CD4-positive, alpha-beta memory T cell (primary cell): ENCODE measurements at regions not wholly inside any gene's neighbourhood (a gene's known extent, or its start where the extent isn't known, plus 50 kb on each side); places are given as distances from the start of the nearest gene placed in this dataset.
"Not testable (repeated sequence)": the region's sequence is repeated elsewhere in the genome, so short reads cannot be mapped to it uniquely, and the experiment has no call there.

Experiments
- CTCF ChIA-PET: fragments of 350-600 bp; sonication (Branson Sonifier 250); formaldehyde crosslinking; loops from one replicate; lab custom pipeline; 2021; ENCODE audit warnings: inconsistent platforms; ENCODE audit not compliant: partially characterized antibody; lab: Charles Lee
- POLR2A ChIA-PET: fragments of 350-600 bp; sonication (Branson Sonifier 250); formaldehyde crosslinking; loops from one replicate; lab custom pipeline; 2021; ENCODE audit not compliant: partially characterized antibody; lab: Charles Lee
- DNase-seq, 5 donors: peaks; one replicate each; pipeline versions ENCODE4 v3.0.0 to v3.0.0-alpha.2; 2020 to 2022; ENCODE audit warnings: mixed read lengths in 1 of 5
- H3K27ac ChIP-seq: one replicate; pipeline ENCODE4 v1.7.0; 2013; ENCODE audit warnings: low read depth, low read length
- H3K27me3 ChIP-seq: 2 replicates; pipeline ENCODE4 v1.7.0; 2013; ENCODE audit warnings: mild to moderate bottlenecking, low read length, moderate library complexity; ENCODE audit not compliant: insufficient read depth
- H3K36me3 ChIP-seq: 2 replicates; pipeline ENCODE4 v1.7.0; 2013; ENCODE audit warnings: mild to moderate bottlenecking, low read length, moderate library complexity; ENCODE audit not compliant: insufficient read depth
- H3K4me1 ChIP-seq: 2 replicates; pipeline ENCODE4 v1.7.0; 2013; ENCODE audit warnings: mild to moderate bottlenecking, low read length, moderate library complexity; ENCODE audit not compliant: insufficient read depth
- H3K4me3 ChIP-seq, 2 donors: one replicate each; pipeline ENCODE4 v1.7.0; 2013; ENCODE audit warnings: low read length in 2 of 2, mild to moderate bottlenecking in 1 of 2
- H3K9me3 ChIP-seq, 2 donors: one replicate each; pipeline ENCODE4 v1.7.0; 2013; ENCODE audit warnings: low read length in 2 of 2, control low read depth in 1 of 2; ENCODE audit not compliant: control insufficient read depth in 1 of 2
- H3K27ac Mint-ChIP-seq, 7 donors: one replicate each; pipeline ENCODE4 v1.8.0; 2020 to 2021; ENCODE audit warnings: mixed read lengths in 7 of 7, mild to moderate bottlenecking in 6 of 7, inconsistent platforms in 3 of 7, moderate library complexity in 3 of 7
- H3K27me3 Mint-ChIP-seq, 2 donors: one replicate each; pipeline ENCODE4 v1.8.0; 2020 to 2021; ENCODE audit warnings: mixed read lengths in 2 of 2
- H3K36me3 Mint-ChIP-seq, 2 donors: one replicate each; pipeline ENCODE4 v1.8.0; 2020 to 2021; ENCODE audit warnings: mixed read lengths in 2 of 2, inconsistent platforms in 1 of 2, mild to moderate bottlenecking in 1 of 2
- H3K4me1 Mint-ChIP-seq, 4 donors: one replicate each; pipeline ENCODE4 v1.8.0; 2020 to 2021; ENCODE audit warnings: mixed read lengths in 4 of 4, mild to moderate bottlenecking in 1 of 4
- H3K4me3 Mint-ChIP-seq, 8 donors: one replicate each; pipeline ENCODE4 v1.8.0; 2020 to 2021; ENCODE audit warnings: mixed read lengths in 8 of 8, mild to moderate bottlenecking in 7 of 8, moderate library complexity in 6 of 8, inconsistent platforms in 3 of 8
- H3K9me3 Mint-ChIP-seq, 8 donors: one replicate each; pipeline ENCODE4 v1.8.0; 2020 to 2021; ENCODE audit warnings: mixed read lengths in 8 of 8, mild to moderate bottlenecking in 5 of 8, inconsistent platforms in 3 of 8, moderate library complexity in 1 of 8
- intact Hi-C: fragments of 100-400 bp; cut with micrococcal nuclease; formaldehyde crosslinking; loops from one replicate; pipeline ENCODE4 v1.15.1; 2023

DNA sequence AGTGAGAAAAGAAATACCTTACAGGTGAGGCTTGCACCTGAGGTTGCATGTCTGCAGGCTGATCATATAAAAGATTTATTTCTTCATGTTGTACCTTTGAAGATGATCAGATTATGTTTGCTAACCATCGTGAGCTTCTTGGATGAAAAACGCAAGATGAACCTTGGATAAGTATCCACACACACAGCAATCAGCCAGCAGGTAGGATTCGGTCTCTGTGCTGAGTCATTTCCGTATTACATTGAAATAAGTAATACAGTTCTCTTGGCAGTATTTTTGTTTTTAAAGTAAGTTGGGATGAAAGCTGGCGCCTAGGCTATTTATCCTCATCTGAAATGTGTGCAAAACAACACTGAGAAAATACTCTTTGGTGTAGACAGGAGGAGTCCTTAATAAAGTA is 109.0 kb upstream of the PRKCQ start:
- CTCF ChIA-PET = interaction anchor here (0.8 to 1.3 kb wide), 3 partner anchors 9 to 22 kb away, joined by 3 read pairs; no protein-coding TSS in a partner anchor
- Histone ChIP-seq H3K27me3 (no peaks in the 10 kb centered on the region), H3K4me3 (no peak overlapping the region), H3K27ac (no peak overlapping the region), H3K4me1 (no peaks in the 10 kb centered on the region), H3K9me3 (no peaks in the 10 kb centered on the region), H3K36me3 (no peaks in the 10 kb centered on the region)
- Mint-ChIP-seq H3K27me3 (peaks cover 8 to 10% of the 10 kb centered on the region in 2 donors), H3K4me3 (no peak overlapping the region), H3K36me3 (no peaks in the 10 kb centered on the region), H3K4me1 (no peaks in the 10 kb centered on the region), H3K27ac (no peak overlapping the region), H3K9me3 (no peaks in the 10 kb centered on the region)
- intact Hi-C loops = no loop called here
- no peak for DNase-seq
- POLR2A ChIA-PET = no interaction called here

DNA sequence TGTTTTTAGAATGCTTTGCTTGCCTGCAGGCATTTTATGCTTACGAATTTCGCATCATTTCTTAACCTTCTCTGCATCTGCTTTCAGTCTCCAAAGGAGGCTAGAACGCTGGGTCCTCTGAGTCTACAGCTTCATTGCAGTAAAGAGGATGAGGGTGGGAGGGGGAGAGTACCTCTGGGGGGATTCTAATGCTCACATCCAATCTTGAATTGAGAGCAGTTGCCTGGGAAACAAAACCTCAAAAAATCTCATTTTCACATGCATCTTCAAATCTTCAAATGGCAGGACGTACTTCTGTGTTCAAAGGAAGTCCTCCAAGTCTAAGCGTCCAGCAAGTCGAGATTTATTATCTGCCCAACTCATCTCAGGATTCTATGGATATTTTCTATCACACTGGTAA is 100.7 kb upstream of the PRKCQ start:
- H3K9me3 ChIP-seq = no peaks in the 10 kb centered on the region
- CTCF ChIA-PET = interaction anchor here (1.4 to 5.1 kb wide), 7 partner anchors 10 to 270 kb away, joined by 3 to 74 read pairs (median 15); no protein-coding TSS in a partner anchor
- no peak for DNase-seq
- Mint-ChIP-seq H3K9me3 (no peaks in the 10 kb centered on the region), H3K27ac (no peak overlapping the region), H3K27me3 (peaks cover 4 to 6% of the 10 kb centered on the region in 2 donors), H3K4me1 (peaks cover 0 to 6% (median 5%) of the 10 kb centered on the region in 4 donors), H3K4me3 (no peak overlapping the region), H3K36me3 (no peaks in the 10 kb centered on the region)
- H3K36me3 ChIP-seq = no peaks in the 10 kb centered on the region
- no peak overlapping the region for H3K4me3 ChIP-seq
- no peaks in the 10 kb centered on the region for H3K4me1 ChIP-seq
- H3K27me3 ChIP-seq = no peaks in the 10 kb centered on the region
- POLR2A ChIA-PET = no interaction called here
- intact Hi-C loops = no loop called here
- no peak overlapping the region for H3K27ac ChIP-seq

DNA sequence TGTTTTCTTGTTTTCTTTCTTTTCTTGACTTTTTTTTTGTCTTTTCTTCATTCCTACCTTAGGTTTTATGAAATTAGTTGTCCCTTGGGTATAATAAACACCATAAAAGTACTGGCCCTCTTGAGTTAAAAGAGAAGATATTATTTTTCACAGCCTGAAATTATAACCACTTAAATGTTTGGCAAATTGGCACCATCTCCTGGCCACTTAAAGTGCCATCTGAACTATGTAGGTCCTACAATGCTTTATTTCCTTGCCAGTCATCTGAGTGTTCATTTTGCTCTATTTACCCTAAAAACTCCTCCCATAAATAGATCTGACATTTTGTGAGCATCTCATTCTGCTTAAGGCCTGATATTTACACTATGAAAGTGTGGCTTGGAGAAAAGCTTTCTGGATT is 98.9 kb upstream of the PRKCQ start:
- POLR2A ChIA-PET = interaction anchor here (0.5 to 1.2 kb wide), 5 partner anchors 72 to 263 kb away, joined by 3 read pairs; no protein-coding TSS in a partner anchor
- Histone ChIP-seq H3K9me3 (no peaks in the 10 kb centered on the region), H3K4me3 (no peak overlapping the region), H3K36me3 (no peaks in the 10 kb centered on the region), H3K27ac (no peak overlapping the region), H3K4me1 (no peaks in the 10 kb centered on the region), H3K27me3 (no peaks in the 10 kb centered on the region)
- H3K36me3 Mint-ChIP-seq = no peaks in the 10 kb centered on the region
- no peaks in the 10 kb centered on the region for H3K9me3 Mint-ChIP-seq
- H3K27me3 Mint-ChIP-seq = peaks cover 4 to 9% of the 10 kb centered on the region in 2 donors
- H3K4me3 Mint-ChIP-seq = no peak overlapping the region
- intact Hi-C loops = loop anchor here (1.0 to 5.0 kb wide), 6 partner anchors 10 to 592 kb away; partner anchors contain the start of genes PFKFB3 and RBM17
- peaks cover 0 to 6% (median 5%) of the 10 kb centered on the region in 4 donors for H3K4me1 Mint-ChIP-seq
- DNase-seq = no peak
- peak overlapping the region in 1 of 7 donors; percentile 37 for H3K27ac Mint-ChIP-seq
- CTCF ChIA-PET = interaction anchor here (0.6 to 5.1 kb wide), 27 partner anchors 8 to 615 kb away, joined by 3 to 74 read pairs (median 4); partner anchors contain the start of genes PFKFB3 and PRKCQ

DNA sequence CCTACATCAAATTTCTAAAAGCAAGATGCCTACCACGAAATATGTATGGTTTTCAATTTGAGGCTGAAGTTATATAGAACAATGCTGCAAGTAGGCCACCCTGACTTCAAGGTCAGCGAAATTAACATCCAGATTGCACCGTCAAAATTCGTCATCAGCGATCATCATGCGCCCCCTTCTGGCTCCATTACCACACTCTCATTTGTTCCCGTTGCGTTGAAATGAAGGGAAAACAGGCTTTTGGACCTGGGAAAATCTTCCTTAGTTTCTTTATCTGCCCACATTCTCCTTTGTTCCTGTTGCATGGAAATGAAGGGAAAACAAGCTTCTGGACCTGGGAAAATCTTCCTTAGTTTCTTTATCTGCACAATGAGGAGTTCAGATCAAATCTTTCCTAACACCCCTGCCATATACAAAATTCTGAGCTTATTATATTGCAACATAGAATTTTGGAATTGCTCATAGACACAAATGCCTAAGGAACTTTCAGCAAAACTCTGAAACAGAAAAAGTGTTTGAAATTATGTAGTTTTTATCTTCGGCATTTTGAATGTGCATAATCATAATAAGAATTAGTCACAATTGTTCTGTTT is 98.2 kb upstream of the PRKCQ start:
- H3K27me3 Mint-ChIP-seq = peaks cover 4 to 9% of the 10 kb centered on the region in 2 donors

DNA sequence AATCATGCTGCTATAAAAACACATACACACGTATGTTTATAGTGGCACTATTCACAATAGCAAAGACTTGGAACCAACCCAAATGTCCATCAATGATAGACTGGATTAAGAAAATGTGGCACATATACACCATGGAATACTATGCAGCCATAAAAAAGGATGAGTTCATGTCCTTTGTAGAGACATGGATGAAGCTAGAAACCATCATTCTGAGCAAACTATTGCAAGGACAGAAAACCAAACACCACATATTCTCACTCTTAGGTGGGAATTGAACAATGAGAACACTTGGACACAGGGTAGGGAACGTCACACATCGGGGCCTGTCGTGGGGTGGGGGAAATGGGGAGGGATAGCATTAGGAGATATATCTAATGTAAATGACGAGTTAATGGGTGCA is 97.1 kb upstream of the PRKCQ start:
- DNase-seq, POLR2A ChIA-PET, H3K27ac ChIP-seq, H3K27ac Mint-ChIP-seq, H3K36me3 ChIP-seq, H3K36me3 Mint-ChIP-seq, H3K9me3 Mint-ChIP-seq, H3K4me3 ChIP-seq, H3K4me1 Mint-ChIP-seq, H3K4me1 ChIP-seq, H3K4me3 Mint-ChIP-seq, H3K27me3 ChIP-seq, H3K27me3 Mint-ChIP-seq, H3K9me3 ChIP-seq: not testable (repeated sequence)
- intact Hi-C loops = loop anchor here (5.0 kb wide), 3 partner anchors 475 to 590 kb away; partner anchors contain the start of genes PFKFB3 and RBM17
- CTCF ChIA-PET = interaction anchor here (1.0 to 5.1 kb wide), 6 partner anchors 9 to 266 kb away, joined by 3 to 74 read pairs (median 22); no protein-coding TSS in a partner anchor

More for the DNA sequence above, 98.2 kb upstream of the PRKCQ start:
- peak overlapping the region in 1 of 7 donors; percentile 52 for H3K27ac Mint-ChIP-seq
- H3K36me3 Mint-ChIP-seq = no peaks in the 10 kb centered on the region
- H3K27ac ChIP-seq = no peak overlapping the region
- peak; percentile 53 to 59 (median 55) for DNase-seq
- H3K4me1 ChIP-seq = no peaks in the 10 kb centered on the region
- intact Hi-C loops = loop anchor here (1.0 to 5.0 kb wide), 6 partner anchors 9 to 591 kb away; partner anchors contain the start of genes PFKFB3 and RBM17
- ChIA-PET POLR2A (interaction anchor here (0.7 to 1.2 kb wide), 4 partner anchors 71 to 262 kb away, joined by 3 read pairs; no protein-coding TSS in a partner anchor), CTCF (interaction anchor here (0.6 to 5.1 kb wide), 20 partner anchors 9 to 614 kb away, joined by 3 to 74 read pairs (median 4); partner anchors contain the start of genes PFKFB3 and PRKCQ)
- no peaks in the 10 kb centered on the region for H3K36me3 ChIP-seq
- no peaks in the 10 kb centered on the region for H3K9me3 ChIP-seq
- H3K27me3 ChIP-seq = peaks cover 3% of the 10 kb centered on the region
- H3K4me1 Mint-ChIP-seq = peaks cover 0 to 6% (median 5%) of the 10 kb centered on the region in 4 donors
- H3K4me3 ChIP-seq = no peak overlapping the region
- no peaks in the 10 kb centered on the region for H3K9me3 Mint-ChIP-seq
- no peak overlapping the region for H3K4me3 Mint-ChIP-seq

DNA sequence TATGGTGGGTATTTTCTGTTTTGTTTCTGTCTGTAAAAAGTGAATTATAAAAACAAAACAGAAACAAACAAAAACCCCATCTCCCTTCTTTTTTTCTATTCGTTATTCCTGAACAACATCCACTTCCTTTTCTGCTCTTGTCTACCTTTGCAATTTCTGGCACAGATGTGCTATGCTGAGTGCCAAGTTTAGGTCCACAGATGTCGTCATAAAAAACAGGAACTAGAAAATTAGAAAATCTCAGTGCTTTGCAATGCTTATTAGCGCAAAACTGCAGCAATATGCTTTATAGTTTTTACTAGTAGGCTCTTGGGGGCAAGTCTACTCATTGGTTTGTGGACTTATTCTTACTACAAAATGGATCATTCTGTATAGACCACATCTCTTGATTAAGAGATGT is 94.2 kb upstream of the PRKCQ start:
- H3K36me3 ChIP-seq = no peaks in the 10 kb centered on the region
- Mint-ChIP-seq H3K36me3 (no peaks in the 10 kb centered on the region), H3K27me3 (peaks cover 4% of the 10 kb centered on the region in 2 donors), H3K4me3 (no peak overlapping the region), H3K4me1 (peaks cover 1 to 7% (median 5%) of the 10 kb centered on the region in 4 donors), H3K27ac (no peak overlapping the region), H3K9me3 (no peaks in the 10 kb centered on the region)
- intact Hi-C loops = no loop called here
- DNase-seq = no peak
- peaks cover 3% of the 10 kb centered on the region for H3K27me3 ChIP-seq
- no peak overlapping the region for H3K27ac ChIP-seq
- no peaks in the 10 kb centered on the region for H3K4me1 ChIP-seq
- no peak overlapping the region for H3K4me3 ChIP-seq
- ChIA-PET CTCF (no interaction called here), POLR2A (no interaction called here)
- no peaks in the 10 kb centered on the region for H3K9me3 ChIP-seq

DNA sequence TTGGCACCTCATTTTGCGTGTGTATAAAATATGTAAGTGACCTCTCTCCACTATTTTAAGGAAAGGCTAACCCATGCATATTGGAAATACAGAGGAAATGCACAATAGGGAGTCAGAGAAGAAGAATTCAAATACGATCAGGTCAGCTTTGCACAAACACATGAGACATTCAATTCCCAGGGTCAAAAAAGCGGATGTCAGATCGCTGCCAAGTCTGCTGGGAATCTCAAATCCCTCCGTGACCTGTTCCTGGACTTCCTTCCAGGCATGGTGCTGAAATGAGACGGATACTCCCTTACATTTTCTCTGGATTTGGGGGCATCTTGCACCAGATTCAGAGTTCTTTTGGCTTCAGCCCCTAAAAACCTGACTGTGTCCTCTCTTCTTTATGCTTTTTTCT is 91.9 kb upstream of the PRKCQ start:
- Histone ChIP-seq H3K36me3 (no peaks in the 10 kb centered on the region), H3K4me3 (no peak overlapping the region), H3K9me3 (no peaks in the 10 kb centered on the region), H3K27ac (no peak overlapping the region), H3K4me1 (peaks cover 5% of the 10 kb centered on the region), H3K27me3 (peaks cover 3% of the 10 kb centered on the region)
- peaks cover 0 to 4% of the 10 kb centered on the region in 2 donors for H3K27me3 Mint-ChIP-seq
- peaks cover 5 to 15% (median 8%) of the 10 kb centered on the region in 4 donors for H3K4me1 Mint-ChIP-seq
- POLR2A ChIA-PET = no interaction called here
- H3K27ac Mint-ChIP-seq = no peak overlapping the region
- CTCF ChIA-PET = interaction anchor here (1.9 to 9.5 kb wide), 4 partner anchors 8 to 745 kb away, joined by 9 to 78 read pairs (median 42); no protein-coding TSS in a partner anchor
- H3K4me3 Mint-ChIP-seq = no peak overlapping the region
- DNase-seq = no peak
- intact Hi-C loops = no loop called here
- no peaks in the 10 kb centered on the region for H3K9me3 Mint-ChIP-seq
- H3K36me3 Mint-ChIP-seq = no peaks in the 10 kb centered on the region
